ENCODE measurements at regions not wholly inside any gene's neighbourhood (a gene's known extent, or its start where the extent isn't known, plus 50 kb on each side); places are given as distances from the start of the nearest gene placed in this dataset.

DNA sequence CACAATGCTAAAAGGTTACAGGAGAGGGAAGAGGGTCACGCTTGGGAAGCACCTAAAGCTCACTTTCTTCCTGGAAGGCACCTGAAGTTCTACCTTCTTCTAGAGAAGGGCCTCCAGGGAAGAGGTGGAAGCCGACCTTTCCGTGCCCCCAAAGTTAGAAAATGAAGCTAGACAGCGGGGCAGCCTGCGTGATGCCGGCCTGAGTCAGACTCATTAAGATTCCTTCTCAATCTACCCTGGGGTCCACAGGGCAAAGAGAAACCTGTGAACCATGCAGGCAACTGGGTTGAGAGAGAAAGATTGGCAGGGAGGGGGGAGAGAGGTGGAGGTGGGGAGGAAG, 54.8 kb upstream of the CCDC167 start:
- Histone ChIP-seq H3K36me3 (ENCODE audit: control insufficient read depth, low read depth, low read length) (no peaks in the 10 kb centered on the region), H3K27me3 (ENCODE audit: control insufficient read depth, insufficient read depth, low read length) (peaks cover 14% of the 10 kb centered on the region), H3K4me3 (ENCODE audit: low read length) (no peak overlapping the region), H3K27ac (ENCODE audit: low read length) (no peak overlapping the region), H3K9me3 (ENCODE audit: control insufficient read depth, low read depth, low read length) (no peaks in the 10 kb centered on the region), H3K9ac (ENCODE audit: low read length) (no peak overlapping the region), H3K4me1 (ENCODE audit: control insufficient read depth, low read depth, low read length) (peaks cover 3% of the 10 kb centered on the region)

DNA sequence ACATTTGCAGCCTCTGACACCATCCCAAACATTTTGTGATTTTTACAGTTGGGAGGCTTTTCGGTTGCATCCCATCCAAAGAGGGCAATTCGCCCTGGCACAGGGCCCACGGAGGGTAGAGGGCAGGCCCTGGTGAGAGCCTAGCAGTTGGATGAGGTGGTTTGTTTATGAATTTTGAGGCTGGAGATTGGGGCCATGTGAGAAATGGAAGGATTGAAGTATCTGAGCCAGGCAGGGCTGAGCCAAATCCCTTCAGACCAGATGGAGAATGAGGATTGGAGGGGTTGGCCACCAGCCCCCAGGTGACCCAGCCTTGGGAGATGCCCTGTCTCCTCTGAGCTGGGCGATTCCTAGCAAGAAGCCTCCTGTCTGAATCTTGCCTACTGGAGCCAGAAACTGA, 52.6 kb upstream of the CCDC167 start:
- Histone ChIP-seq H3K4me1 (ENCODE audit: control insufficient read depth, low read depth, low read length) (no peaks in the 10 kb centered on the region), H3K9ac (ENCODE audit: low read length) (no peak overlapping the region), H3K4me3 (ENCODE audit: low read length) (no peak overlapping the region), H3K27ac (ENCODE audit: low read length) (no peak overlapping the region), H3K27me3 (ENCODE audit: control insufficient read depth, insufficient read depth, low read length) (no peaks in the 10 kb centered on the region), H3K36me3 (ENCODE audit: control insufficient read depth, low read depth, low read length) (no peaks in the 10 kb centered on the region), H3K9me3 (ENCODE audit: control insufficient read depth, low read depth, low read length) (no peaks in the 10 kb centered on the region)

DNA sequence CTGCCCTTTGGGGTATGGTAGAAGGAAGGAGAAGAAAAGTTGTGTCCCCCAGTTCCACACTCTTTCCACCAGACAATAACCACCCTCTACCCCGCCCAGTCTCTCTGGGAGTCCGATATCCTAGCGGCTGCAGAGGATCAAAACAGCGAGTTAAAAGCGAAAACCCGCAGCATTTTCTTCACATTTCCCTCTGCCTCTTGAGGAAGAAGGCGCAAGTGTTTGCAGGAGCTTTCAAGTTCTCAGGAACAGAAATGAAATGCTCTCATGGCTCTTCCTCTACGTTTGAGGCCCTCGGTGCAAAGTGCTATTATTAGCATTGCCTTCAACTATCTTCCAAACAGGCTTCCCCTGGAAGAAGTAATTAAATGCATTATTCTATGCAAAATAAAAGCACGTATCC, 52.2 kb upstream of the CCDC167 start:
- Histone ChIP-seq H3K27me3 (ENCODE audit: control insufficient read depth, insufficient read depth, low read length) (no peaks in the 10 kb centered on the region), H3K9me3 (ENCODE audit: control insufficient read depth, low read depth, low read length) (no peaks in the 10 kb centered on the region), H3K27ac (ENCODE audit: low read length) (no peak overlapping the region), H3K9ac (ENCODE audit: low read length) (no peak overlapping the region), H3K36me3 (ENCODE audit: control insufficient read depth, low read depth, low read length) (no peaks in the 10 kb centered on the region), H3K4me1 (ENCODE audit: control insufficient read depth, low read depth, low read length) (no peaks in the 10 kb centered on the region), H3K4me3 (ENCODE audit: low read length) (no peak overlapping the region)

DNA sequence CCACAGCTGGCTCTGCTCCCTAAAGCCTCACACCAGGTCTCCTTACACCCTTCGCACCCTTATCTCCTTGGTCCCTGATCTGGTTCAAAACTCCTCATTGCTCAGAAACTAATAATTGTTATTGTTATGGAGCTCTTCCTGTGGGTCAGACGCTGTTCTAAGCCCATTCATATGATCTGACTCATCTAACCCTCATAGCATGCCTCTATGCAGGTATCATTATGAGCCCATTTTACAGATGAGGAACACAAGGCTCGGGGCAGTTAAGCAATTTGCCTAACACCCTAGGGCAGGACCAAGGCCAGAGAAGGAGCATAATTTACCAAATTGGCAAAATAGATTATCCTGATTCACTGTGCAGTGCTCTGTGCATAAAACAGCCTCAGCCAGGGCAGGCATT, 51.8 kb upstream of the CCDC167 start:
- H3K9ac ChIP-seq (ENCODE audit: low read length) = no peak overlapping the region

DNA sequence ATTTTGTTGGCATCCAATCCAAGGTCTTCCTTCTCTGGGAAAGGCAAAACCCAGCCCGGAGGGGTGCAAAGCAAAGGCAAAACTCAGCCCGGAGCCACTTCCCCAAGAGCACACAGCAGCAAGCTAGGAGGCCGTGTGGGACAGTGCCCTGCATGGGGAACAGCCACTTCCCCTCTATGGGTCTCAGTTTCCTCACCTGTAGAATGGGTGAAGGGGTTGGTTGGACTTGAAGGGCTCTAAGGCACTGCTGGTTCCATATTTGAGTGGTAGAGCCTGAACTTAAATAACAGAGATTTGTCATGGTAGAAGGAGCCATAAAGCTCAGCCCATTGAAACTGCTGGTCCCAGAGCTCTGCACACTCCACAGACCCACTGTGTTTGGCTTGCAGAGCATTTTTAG, 51.3 kb upstream of the CCDC167 start:
- Histone ChIP-seq H3K4me3 (ENCODE audit: low read length) (no peak overlapping the region), H3K9ac (ENCODE audit: low read length) (no peak overlapping the region), H3K27me3 (ENCODE audit: control insufficient read depth, insufficient read depth, low read length) (no peaks in the 10 kb centered on the region), H3K36me3 (ENCODE audit: control insufficient read depth, low read depth, low read length) (no peaks in the 10 kb centered on the region), H3K4me1 (ENCODE audit: control insufficient read depth, low read depth, low read length) (no peaks in the 10 kb centered on the region), H3K27ac (ENCODE audit: low read length) (no peak overlapping the region), H3K9me3 (ENCODE audit: control insufficient read depth, low read depth, low read length) (no peaks in the 10 kb centered on the region)

More for the DNA sequence above, 51.8 kb upstream of the CCDC167 start:
- Histone ChIP-seq H3K4me1 (ENCODE audit: control insufficient read depth, low read depth, low read length) (no peaks in the 10 kb centered on the region), H3K4me3 (ENCODE audit: low read length) (no peak overlapping the region), H3K27me3 (ENCODE audit: control insufficient read depth, insufficient read depth, low read length) (no peaks in the 10 kb centered on the region), H3K27ac (ENCODE audit: low read length) (no peak overlapping the region), H3K36me3 (ENCODE audit: control insufficient read depth, low read depth, low read length) (no peaks in the 10 kb centered on the region), H3K9me3 (ENCODE audit: control insufficient read depth, low read depth, low read length) (no peaks in the 10 kb centered on the region)

DNA sequence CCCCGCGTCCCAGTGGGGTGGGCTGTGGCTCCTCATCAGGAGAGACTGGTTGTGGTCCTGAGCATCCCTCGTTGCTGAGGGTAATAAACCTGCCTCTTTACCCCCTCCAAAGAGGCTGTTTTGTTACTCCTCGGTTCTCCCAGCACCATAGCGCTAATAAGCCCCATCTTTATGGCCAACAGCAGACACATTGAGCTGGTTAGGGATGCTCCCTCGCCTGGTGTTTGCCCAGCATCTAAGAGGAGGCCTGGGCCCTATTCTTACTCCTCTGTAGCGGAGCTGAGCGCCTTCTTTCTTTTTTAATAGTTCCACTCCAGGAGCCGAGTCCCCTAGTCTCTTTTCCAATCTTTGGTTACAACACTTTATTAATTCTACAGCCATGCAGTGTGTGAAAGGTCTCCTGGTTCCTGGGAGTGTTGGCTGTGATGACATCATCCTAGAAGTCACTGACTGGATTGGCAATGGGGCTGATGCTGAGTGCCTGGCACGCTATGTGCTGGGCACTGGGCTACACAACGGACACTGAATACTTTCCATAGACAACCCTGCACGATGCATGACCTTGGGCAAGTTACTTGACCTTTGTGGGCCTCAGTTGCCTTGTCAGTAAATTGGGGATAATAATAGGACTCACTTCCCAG, 50.6 kb upstream of the CCDC167 start:
- H3K4me3 ChIP-seq (ENCODE audit: low read length) = no peak overlapping the region
- H3K27me3 ChIP-seq (ENCODE audit: control insufficient read depth, insufficient read depth, low read length) = no peaks in the 10 kb centered on the region
- no peaks in the 10 kb centered on the region for H3K4me1 ChIP-seq (ENCODE audit: control insufficient read depth, low read depth, low read length)
- no peak overlapping the region for H3K27ac ChIP-seq (ENCODE audit: low read length)
- H3K9me3 ChIP-seq (ENCODE audit: control insufficient read depth, low read depth, low read length) = no peaks in the 10 kb centered on the region
- H3K9ac ChIP-seq (ENCODE audit: low read length) = no peak overlapping the region
- H3K36me3 ChIP-seq (ENCODE audit: control insufficient read depth, low read depth, low read length) = no peaks in the 10 kb centered on the region

DNA sequence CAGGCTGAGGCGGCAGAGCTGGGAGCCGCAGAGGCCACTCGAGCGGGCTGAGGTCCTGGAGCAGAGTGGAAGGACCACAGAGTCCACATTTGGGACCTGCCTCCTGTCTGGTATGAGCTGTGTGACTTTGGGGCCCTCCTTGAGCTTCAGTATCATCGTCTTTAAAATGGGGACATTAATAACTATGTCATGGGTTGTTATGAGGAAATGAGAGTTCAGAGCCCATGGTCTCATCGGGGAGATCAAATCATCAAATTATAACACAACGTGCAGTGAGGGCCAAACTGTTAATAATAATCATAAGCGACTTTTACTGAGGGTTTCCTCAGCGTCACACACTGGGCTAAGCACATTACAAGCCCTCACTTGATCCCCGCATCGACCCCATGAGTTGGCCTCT, 49.9 kb upstream of the CCDC167 start:
- Histone ChIP-seq H3K36me3 (ENCODE audit: control insufficient read depth, low read depth, low read length) (no peaks in the 10 kb centered on the region), H3K4me3 (ENCODE audit: low read length) (no peak overlapping the region), H3K27me3 (ENCODE audit: control insufficient read depth, insufficient read depth, low read length) (no peaks in the 10 kb centered on the region), H3K9ac (ENCODE audit: low read length) (no peak overlapping the region), H3K9me3 (ENCODE audit: control insufficient read depth, low read depth, low read length) (no peaks in the 10 kb centered on the region), H3K27ac (ENCODE audit: low read length) (no peak overlapping the region), H3K4me1 (ENCODE audit: control insufficient read depth, low read depth, low read length) (no peaks in the 10 kb centered on the region)
